IMR-90 (cell line): ENCODE measurements at regions not wholly inside any gene's neighbourhood (a gene's known extent, or its start where the extent isn't known, plus 50 kb on each side); places are given as distances from the start of the nearest gene placed in this dataset.

Experiments
- ATAC-seq: fragments of 200-7000 bp; cut with Tn5 transposase; 2 replicates; pipeline ENCODE4 v1.9.1; 2020; ENCODE audit warnings: low read depth, mild to moderate bottlenecking, moderate library complexity
- BruUV-seq: library from RNA; stranded (reverse); fragments of 400-500 nt; replicated peaks from 2 replicates; lab custom pipeline; 2021; lab: Mats Ljungman, UMichigan
- CTCF ChIA-PET: fragments of 300-600 bp; formaldehyde crosslinking; extraction: SDS; loops from one replicate; lab custom pipeline; 2021; ENCODE audit warnings: antibody characterized with exemption; lab: Yijun Ruan, JAX
- POLR2A ChIA-PET: fragments of 300-600 bp; sonication (Branson Sonifier 250); formaldehyde crosslinking; loops from one replicate; lab custom pipeline; 2022; ENCODE audit warnings: antibody characterized with exemption; ENCODE audit not compliant: unreplicated experiment; lab: Charles Lee
- DNase-seq: peaks from one replicate; pipeline ENCODE4 v3.0.0; 2013
- H2AFZ ChIP-seq: replicated peaks from 2 replicates; pipeline ENCODE3; 2013; ENCODE audit warnings: low read length, mild to moderate bottlenecking; ENCODE audit not compliant: poor library complexity
- H2AK5ac ChIP-seq: 2 replicates; pipeline ENCODE4 v1.6.1; 2013; ENCODE audit warnings: low read depth, low read length, inconsistent platforms
- H2AK9ac ChIP-seq: replicated peaks from 2 replicates; pipeline ENCODE3; 2013; ENCODE audit warnings: mild to moderate bottlenecking, low read depth, low read length, moderate library complexity; ENCODE audit not compliant: poor library complexity
- H2BK120ac ChIP-seq: 2 replicates; pipeline ENCODE4 v1.6.1; 2013; ENCODE audit warnings: low read depth, low read length, inconsistent platforms
- H2BK15ac ChIP-seq: 3 replicates; pipeline ENCODE4 v1.6.1; 2013; ENCODE audit warnings: low read depth, low read length, inconsistent platforms
- H2BK20ac ChIP-seq: 2 replicates; pipeline ENCODE4 v1.6.1; 2013; ENCODE audit warnings: low read depth, mild to moderate bottlenecking, inconsistent platforms, low read length, moderate library complexity
- H2BK5ac ChIP-seq: 2 replicates; pipeline ENCODE4 v1.6.1; 2013; ENCODE audit warnings: mild to moderate bottlenecking, low read depth, low read length, inconsistent platforms; ENCODE audit not compliant: poor library complexity, severe bottlenecking
- H3K14ac ChIP-seq: replicated peaks from 2 replicates; pipeline ENCODE4 v1.6.1; 2013; ENCODE audit warnings: low read depth, low read length, inconsistent platforms
- H3K18ac ChIP-seq: 2 replicates; pipeline ENCODE4 v1.6.1; 2013; ENCODE audit warnings: low read depth, low read length, control low read depth
- H3K23ac ChIP-seq: 2 replicates; pipeline ENCODE4 v1.6.1; 2013; ENCODE audit warnings: low read depth, low read length, inconsistent platforms
- H3K27ac ChIP-seq: 2 replicates; pipeline ENCODE4 v1.5.1; 2013; ENCODE audit warnings: mild to moderate bottlenecking, control low read depth, low read length; ENCODE audit not compliant: insufficient read depth
- H3K27me3 ChIP-seq: 2 replicates; pipeline ENCODE4 v1.6.1; 2013; ENCODE audit warnings: low read length; ENCODE audit not compliant: control insufficient read depth, insufficient read depth
- H3K36me3 ChIP-seq: 2 replicates; pipeline ENCODE4 v1.6.1; 2013; ENCODE audit warnings: low read length, mixed read lengths; ENCODE audit not compliant: control insufficient read depth, insufficient read depth
- H3K4ac ChIP-seq: 2 replicates; pipeline ENCODE4 v1.6.1; 2013; ENCODE audit warnings: low read depth, low read length, inconsistent platforms
- H3K4me1 ChIP-seq: 2 replicates; pipeline ENCODE4 v1.6.1; 2013; ENCODE audit warnings: low read length, mixed read lengths; ENCODE audit not compliant: control insufficient read depth, insufficient read depth
- H3K4me2 ChIP-seq: 2 replicates; pipeline ENCODE4 v1.6.1; 2013; ENCODE audit warnings: low read depth, mild to moderate bottlenecking, control low read depth, low read length, moderate library complexity
- H3K4me3 ChIP-seq: 2 replicates; pipeline ENCODE4 v1.5.1; 2013; ENCODE audit warnings: low read depth, mild to moderate bottlenecking, control low read depth, low read length, moderate library complexity; ENCODE audit not compliant: insufficient read depth
- H3K56ac ChIP-seq: 2 replicates; pipeline ENCODE4 v1.6.1; 2013; ENCODE audit warnings: low read length, inconsistent platforms; ENCODE audit not compliant: insufficient read depth; ENCODE audit errors: extremely low read depth
- H3K79me1 ChIP-seq, 2 experiments: 2 replicates each; pipeline ENCODE4 v1.6.1; 2013; ENCODE audit warnings: low read length in 2 of 2, inconsistent platforms in 1 of 2, low read depth in 1 of 2
- H3K9ac ChIP-seq: 2 replicates; pipeline ENCODE4 v1.6.1; 2013; ENCODE audit warnings: low read depth, low read length, control low read depth
- H3K9me1 ChIP-seq: 2 replicates; pipeline ENCODE4 v1.6.1; 2013; ENCODE audit warnings: low read length, inconsistent platforms; ENCODE audit not compliant: insufficient read depth
- H3K9me3 ChIP-seq: 2 replicates; pipeline ENCODE4 v1.6.1; 2013; ENCODE audit warnings: low read length; ENCODE audit not compliant: control insufficient read depth, insufficient read depth
- H4K20me1 ChIP-seq: 2 replicates; pipeline ENCODE4 v1.6.1; 2013; ENCODE audit warnings: low read length, inconsistent platforms; ENCODE audit not compliant: insufficient read depth
- H4K5ac ChIP-seq: 2 replicates; pipeline ENCODE4 v1.6.1; 2013; ENCODE audit warnings: mild to moderate bottlenecking, low read depth, low read length, control low read depth
- H4K8ac ChIP-seq, 2 experiments: 2 replicates each; pipeline ENCODE4 v1.6.1; 2013; ENCODE audit warnings: low read depth in 2 of 2, low read length in 2 of 2, control low read depth in 1 of 2, inconsistent platforms in 1 of 2
- H4K91ac ChIP-seq: 2 replicates; pipeline ENCODE4 v1.6.1; 2013; ENCODE audit warnings: low read depth, low read length, inconsistent platforms; ENCODE audit not compliant: insufficient read depth
- BHLHE40 ChIP-seq: fragments of 150-350 bp; IDR thresholded peaks from 2 replicates; pipeline ENCODE4 v1.6.1; 2016; ENCODE audit warnings: mild to moderate bottlenecking, low read depth, low read length
- CEBPB ChIP-seq: IDR thresholded peaks from 2 replicates; pipeline ENCODE4 v1.6.1; 2012; ENCODE audit warnings: low read depth, low read length, improper control_type of control experiment
- CHD1 ChIP-seq: IDR thresholded peaks from 2 replicates; pipeline ENCODE4 v1.6.1; 2012; ENCODE audit warnings: low read depth, low read length, improper control_type of control experiment
- CTCF ChIP-seq: conservative IDR thresholded peaks from 2 replicates; pipeline ENCODE4 v1.5.1; 2012; ENCODE audit warnings: mild to moderate bottlenecking, low read depth, low read length, improper control_type of control experiment
- ELK1 ChIP-seq: fragments of 150-350 bp; IDR thresholded peaks from 2 replicates; pipeline ENCODE4 v1.6.1; 2016; ENCODE audit warnings: low read depth, mild to moderate bottlenecking, low read length, moderate library complexity, borderline replicate concordance
- FOS ChIP-seq: fragments of 150-350 bp; IDR thresholded peaks from 2 replicates; pipeline ENCODE4 v1.6.1; 2016; ENCODE audit warnings: low read depth, low read length
- MAFK ChIP-seq: IDR thresholded peaks from 2 replicates; pipeline ENCODE4 v1.6.1; 2012; ENCODE audit warnings: low read depth, low read length, improper control_type of control experiment
- MAZ ChIP-seq: IDR thresholded peaks from 2 replicates; pipeline ENCODE4 v1.6.1; 2012; ENCODE audit warnings: low read depth, mild to moderate bottlenecking, low read length, improper control_type of control experiment, moderate library complexity, borderline replicate concordance
- MXI1 ChIP-seq: IDR thresholded peaks from 2 replicates; pipeline ENCODE4 v1.6.1; 2012; ENCODE audit warnings: low read depth, mild to moderate bottlenecking, low read length, moderate library complexity, borderline replicate concordance
- NFE2L2 ChIP-seq: fragments of 150-350 bp; IDR thresholded peaks from 2 replicates; pipeline ENCODE4 v1.6.1; 2016; ENCODE audit warnings: low read depth, mild to moderate bottlenecking, low read length
- POLR2A ChIP-seq: IDR thresholded peaks from 2 replicates; pipeline ENCODE4 v1.6.1; 2012; ENCODE audit warnings: mild to moderate bottlenecking, low read depth, low read length
- RAD21 ChIP-seq: IDR thresholded peaks from 2 replicates; pipeline ENCODE4 v1.6.1; 2012; ENCODE audit warnings: low read length, improper control_type of control experiment
- RCOR1 ChIP-seq: IDR thresholded peaks from 2 replicates; pipeline ENCODE4 v1.6.1; 2012; ENCODE audit warnings: mild to moderate bottlenecking, low read length, improper control_type of control experiment; ENCODE audit not compliant: insufficient replicate concordance
- RFX5 ChIP-seq: IDR thresholded peaks from 2 replicates; pipeline ENCODE4 v1.8.0; 2012; ENCODE audit warnings: low read depth, mild to moderate bottlenecking, low read length, moderate library complexity
- SMC3 ChIP-seq: fragments of 150-350 bp; IDR thresholded peaks from 2 replicates; pipeline ENCODE4 v1.6.1; 2016; ENCODE audit warnings: low read depth, mild to moderate bottlenecking, antibody characterized with exemption, low read length, moderate library complexity
- USF2 ChIP-seq: fragments of 150-350 bp; IDR thresholded peaks from 2 replicates; pipeline ENCODE4 v1.6.1; 2017; ENCODE audit warnings: mild to moderate bottlenecking, antibody characterized with exemption, low read length, low read depth
- dilution Hi-C: fragments of 300-500 bp; cut with HindIII; formaldehyde crosslinking; loops from one replicate; pipeline ENCODE4 v1.14.3; 2018; ENCODE audit warnings: low sequenced_read_pairs; ENCODE audit not compliant: unreplicated experiment
- in situ Hi-C: fragments of 300-500 bp; cut with MboI; formaldehyde crosslinking; loops from 3 replicates; pipeline ENCODE4 v1.14.3; 2019; ENCODE audit warnings: low sequenced_read_pairs, inconsistent platforms, mixed read lengths
- intact Hi-C: fragments of 100-400 bp; cut with micrococcal nuclease; formaldehyde crosslinking; loops from 2 replicates; pipeline ENCODE4 v1.10.0; 2022

GRCh38 chr2:220053919-220054318 lies 426.5 kb downstream of the SLC4A3 start:
- Histone ChIP-seq H3K4ac (no peak overlapping the region), H4K20me1 (no peaks in the 10 kb centered on the region), H3K4me1 (no peaks in the 10 kb centered on the region), H2BK120ac (no peak overlapping the region), H3K14ac (no peak overlapping the region), H3K27me3 (no peaks in the 10 kb centered on the region), H3K27ac (no peak overlapping the region), H3K23ac (no peak overlapping the region), H3K9ac (no peak overlapping the region), H4K5ac (no peak overlapping the region), H4K91ac (no peak overlapping the region), H3K36me3 (no peaks in the 10 kb centered on the region), H3K79me1 (no peaks in the 10 kb centered on the region), H4K8ac (no peak overlapping the region), H3K9me3 (no peaks in the 10 kb centered on the region), H2BK15ac (no peak overlapping the region), H3K4me3 (no peak overlapping the region), H3K18ac (no peak overlapping the region), H2AK9ac (no peak overlapping the region), H2BK20ac (no peak overlapping the region), H2AK5ac (no peak overlapping the region), H3K4me2 (no peak overlapping the region), H2BK5ac (no peak overlapping the region), H3K9me1 (no peaks in the 10 kb centered on the region), H3K56ac (no peak overlapping the region), H2AFZ (no peak overlapping the region)
- no peak for TF ChIP-seq CHD1
- no peak for TF ChIP-seq RFX5
- TF ChIP-seq MXI1: no peak
- TF ChIP-seq CEBPB: no peak
- TF ChIP-seq NFE2L2: no peak
- TF ChIP-seq RAD21: peak; percentile 34
- TF ChIP-seq CTCF: peak; percentile 26; the same call in 1 of the 2 replicates
- no peak for TF ChIP-seq POLR2A
- TF ChIP-seq FOS: no peak
- TF ChIP-seq USF2: no peak
- TF ChIP-seq ELK1: no peak
- no peak for TF ChIP-seq MAFK
- no peak for TF ChIP-seq RCOR1
- no peak for TF ChIP-seq MAZ
- TF ChIP-seq SMC3: 0 out of 2 replicates have a peak, but pooled peaks have one; percentile 13
- TF ChIP-seq BHLHE40: no peak
- BruUV-seq: no TSS peak
- intact Hi-C loops (no loop called here), dilution Hi-C loops (no loop called here), in situ Hi-C loops (no loop called here)
- POLR2A ChIA-PET: no interaction called here
- CTCF ChIA-PET: interaction anchor here (0.7 to 1.0 kb wide), 3 partner anchors 42 to 90 kb away, joined by 3 to 4 read pairs (median 3); no protein-coding TSS in a partner anchor
- DNase-seq: peak; percentile 19
- no peak; the same call in 1 of the 2 replicates for ATAC-seq
